GM20000 (cell line): ENCODE measurements at regions not wholly inside any gene's neighbourhood (a gene's known extent, or its start where the extent isn't known, plus 50 kb on each side); places are given as distances from the start of the nearest gene placed in this dataset.

Experiments
- DNase-seq: peaks from one replicate; pipeline ENCODE4 v3.0.0; 2012; ENCODE audit warnings: low spot score
- TF ChIP-seq, protein P1 (sequence below): IDR thresholded peaks from 2 replicates; pipeline ENCODE4 v1.5.1; 2012; ENCODE audit warnings: mild to moderate bottlenecking, control low read depth; ENCODE audit errors: extremely low read depth, missing control alignments

DNA sequence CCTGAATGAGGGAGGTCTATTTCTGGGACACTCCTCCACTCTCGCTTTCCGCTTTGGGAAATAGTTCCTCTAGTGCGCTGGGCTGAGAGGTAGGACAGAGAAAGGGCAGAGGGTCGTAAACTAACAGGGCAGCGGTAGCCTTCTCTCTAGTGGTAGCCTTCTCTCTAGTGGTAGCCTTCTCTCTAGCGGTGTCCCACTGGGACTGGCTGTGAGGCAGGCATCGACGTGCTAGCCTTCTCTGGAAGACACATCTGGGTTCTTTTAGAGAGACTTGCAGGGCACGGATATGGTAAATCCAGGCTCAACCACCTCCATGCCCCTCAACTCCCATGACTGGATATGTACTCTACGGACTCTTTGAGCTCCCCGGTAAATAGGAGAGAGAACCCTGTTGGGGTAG is 74.7 kb upstream of the SLC22A16 start:
- no peak for DNase-seq
- TF ChIP-seq, protein P1, sequence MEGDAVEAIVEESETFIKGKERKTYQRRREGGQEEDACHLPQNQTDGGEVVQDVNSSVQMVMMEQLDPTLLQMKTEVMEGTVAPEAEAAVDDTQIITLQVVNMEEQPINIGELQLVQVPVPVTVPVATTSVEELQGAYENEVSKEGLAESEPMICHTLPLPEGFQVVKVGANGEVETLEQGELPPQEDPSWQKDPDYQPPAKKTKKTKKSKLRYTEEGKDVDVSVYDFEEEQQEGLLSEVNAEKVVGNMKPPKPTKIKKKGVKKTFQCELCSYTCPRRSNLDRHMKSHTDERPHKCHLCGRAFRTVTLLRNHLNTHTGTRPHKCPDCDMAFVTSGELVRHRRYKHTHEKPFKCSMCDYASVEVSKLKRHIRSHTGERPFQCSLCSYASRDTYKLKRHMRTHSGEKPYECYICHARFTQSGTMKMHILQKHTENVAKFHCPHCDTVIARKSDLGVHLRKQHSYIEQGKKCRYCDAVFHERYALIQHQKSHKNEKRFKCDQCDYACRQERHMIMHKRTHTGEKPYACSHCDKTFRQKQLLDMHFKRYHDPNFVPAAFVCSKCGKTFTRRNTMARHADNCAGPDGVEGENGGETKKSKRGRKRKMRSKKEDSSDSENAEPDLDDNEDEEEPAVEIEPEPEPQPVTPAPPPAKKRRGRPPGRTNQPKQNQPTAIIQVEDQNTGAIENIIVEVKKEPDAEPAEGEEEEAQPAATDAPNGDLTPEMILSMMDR = no peak

DNA sequence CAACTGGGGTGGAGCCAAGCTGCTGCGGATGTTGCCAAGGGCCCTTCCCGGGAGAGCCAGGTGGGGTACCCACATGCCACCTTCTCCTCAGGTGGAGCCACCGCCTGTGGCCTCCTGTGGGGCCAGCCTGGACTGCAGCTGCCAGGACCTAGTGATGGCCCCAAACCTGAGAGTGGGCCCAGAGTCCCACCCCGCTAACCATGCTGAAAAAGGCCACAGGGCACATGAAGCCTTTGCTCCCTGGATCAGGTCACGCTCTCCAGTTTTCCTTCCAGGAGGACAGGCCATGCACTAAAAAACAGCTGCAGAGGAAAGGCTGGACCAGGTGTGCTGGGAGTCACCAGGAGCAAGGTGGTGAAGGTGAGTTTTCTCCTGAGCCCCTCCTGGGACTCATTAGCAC is 73.9 kb upstream of the SLC22A16 start:
- TF ChIP-seq, protein P1 = no peak
- DNase-seq = no peak

DNA sequence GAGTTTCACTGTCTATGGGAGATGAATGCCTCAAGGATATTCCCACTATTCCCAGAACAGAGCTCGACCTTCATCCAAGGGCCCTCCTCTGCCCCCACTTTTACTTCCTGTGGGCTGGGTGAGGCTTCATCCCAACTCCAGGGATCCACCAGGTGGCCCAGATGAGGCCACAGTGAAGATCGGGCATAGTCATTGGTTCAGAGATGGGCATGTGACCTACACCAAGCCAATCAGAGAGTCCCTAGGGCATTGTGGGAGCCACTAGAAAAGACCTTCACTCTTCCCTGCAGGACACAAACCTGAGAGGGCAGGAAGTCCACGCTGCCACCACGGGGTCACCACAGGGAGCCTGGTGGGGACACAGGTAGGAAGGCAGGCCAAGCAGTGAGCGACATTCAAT is 72.9 kb upstream of the SLC22A16 start:
- TF ChIP-seq, protein P1 = no peak
- DNase-seq = no peak

DNA sequence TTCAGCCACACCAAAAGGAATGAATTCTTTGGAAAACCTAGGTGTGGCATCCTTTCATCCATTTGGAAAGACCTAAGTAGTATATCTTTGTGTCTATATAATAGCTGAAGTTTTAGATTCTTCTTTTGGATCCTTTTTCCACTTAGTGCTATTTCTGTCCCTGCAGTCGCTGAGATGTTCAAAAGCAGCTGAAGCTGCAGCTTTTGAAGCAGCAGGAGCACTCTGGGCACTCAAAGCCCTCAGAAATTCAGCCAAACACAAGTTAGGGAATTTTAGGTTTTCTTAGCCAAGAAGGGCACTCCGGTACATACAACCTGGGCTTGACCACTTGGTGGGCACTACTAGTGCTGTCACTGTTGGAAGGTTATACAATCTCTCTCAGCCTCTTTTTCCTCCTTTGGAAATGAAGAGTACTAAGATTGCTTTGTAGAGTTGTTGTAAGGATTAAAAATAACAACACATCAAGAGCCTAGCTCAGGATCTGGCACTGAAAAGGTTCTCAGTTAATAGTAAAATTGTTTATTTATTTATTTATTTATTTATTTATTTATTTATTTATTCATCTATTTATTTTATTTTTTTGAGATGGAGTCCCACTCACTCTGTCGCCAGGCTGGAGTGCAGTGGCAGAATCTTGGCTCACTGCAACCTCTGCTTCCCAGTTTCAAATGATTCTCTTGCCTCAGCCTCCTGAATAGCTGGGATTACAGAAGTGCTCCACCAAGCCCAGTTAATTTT is 71.9 kb upstream of the SLC22A16 start:
- TF ChIP-seq, protein P1 = no peak
- no peak for DNase-seq

DNA sequence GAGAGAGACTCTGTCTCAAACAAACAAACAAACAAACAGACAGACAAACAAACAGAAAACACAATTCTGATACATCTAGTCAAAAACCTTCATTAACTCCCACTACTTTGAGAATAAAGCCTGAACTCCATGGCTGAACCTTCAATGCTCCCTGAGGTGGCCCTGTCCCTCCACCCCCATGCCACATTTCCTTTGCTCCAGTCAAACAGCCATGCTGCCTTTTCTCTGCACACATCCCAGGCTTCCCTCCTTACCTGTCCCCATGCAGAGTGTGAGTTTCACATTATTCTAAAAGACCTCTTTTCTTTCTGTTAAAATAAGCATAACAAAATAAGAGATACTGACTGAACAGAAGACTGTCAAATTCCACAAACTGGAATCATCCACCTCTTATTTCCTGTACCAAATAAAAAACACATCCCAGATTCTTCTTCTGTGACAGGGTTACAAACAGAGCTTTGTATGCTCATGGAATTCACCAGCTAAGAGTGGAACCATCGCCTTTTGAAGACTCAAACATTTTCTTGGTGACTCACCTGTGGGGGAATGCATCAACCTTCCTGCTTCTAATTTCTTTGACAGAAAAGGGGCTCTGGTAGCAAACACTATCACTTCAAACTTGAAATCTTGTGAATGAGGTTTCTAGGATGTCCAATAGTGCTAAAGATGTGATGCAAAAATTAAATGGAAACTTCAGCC is 71.0 kb upstream of the SLC22A16 start:
- TF ChIP-seq, protein P1 = no peak
- DNase-seq = no peak

DNA sequence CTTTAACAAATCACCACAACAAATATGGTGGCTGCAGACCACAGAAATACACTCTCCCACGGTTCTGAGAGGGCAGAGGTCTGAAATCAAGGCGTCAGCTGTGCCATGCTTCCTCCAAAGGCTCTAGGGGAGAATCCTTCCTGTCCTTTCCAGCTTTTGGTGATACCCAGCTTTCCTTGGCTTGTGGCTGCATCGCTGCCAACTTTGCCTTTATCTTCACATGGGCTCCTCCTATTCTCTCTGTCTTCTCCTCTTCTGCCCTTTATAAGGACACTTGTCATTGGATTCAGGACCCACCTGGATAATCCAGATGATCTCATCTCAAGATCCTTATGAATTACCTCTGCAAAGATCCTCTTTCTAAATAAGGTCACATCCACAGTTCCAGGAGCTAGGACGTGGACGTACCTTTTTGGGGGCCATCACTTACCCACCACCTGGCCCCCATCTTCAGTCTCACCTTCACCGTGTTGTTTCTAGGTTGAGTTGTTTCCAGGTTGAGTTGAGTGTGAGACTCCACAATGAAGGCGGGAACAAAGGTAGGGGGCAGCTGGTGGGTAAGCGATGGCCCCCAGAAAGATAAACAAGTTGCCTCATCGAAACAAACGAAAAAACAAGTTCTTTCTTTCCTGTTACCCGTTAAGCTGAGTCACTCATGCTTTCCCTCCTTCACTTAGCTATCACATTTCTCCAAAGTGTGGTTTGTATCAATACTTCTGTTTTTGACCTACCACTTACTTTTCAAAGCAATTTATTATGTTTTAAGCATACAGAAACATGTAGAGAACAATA is 68.9 kb upstream of the SLC22A16 start:
- TF ChIP-seq, protein P1 = no peak
- no peak for DNase-seq

DNA sequence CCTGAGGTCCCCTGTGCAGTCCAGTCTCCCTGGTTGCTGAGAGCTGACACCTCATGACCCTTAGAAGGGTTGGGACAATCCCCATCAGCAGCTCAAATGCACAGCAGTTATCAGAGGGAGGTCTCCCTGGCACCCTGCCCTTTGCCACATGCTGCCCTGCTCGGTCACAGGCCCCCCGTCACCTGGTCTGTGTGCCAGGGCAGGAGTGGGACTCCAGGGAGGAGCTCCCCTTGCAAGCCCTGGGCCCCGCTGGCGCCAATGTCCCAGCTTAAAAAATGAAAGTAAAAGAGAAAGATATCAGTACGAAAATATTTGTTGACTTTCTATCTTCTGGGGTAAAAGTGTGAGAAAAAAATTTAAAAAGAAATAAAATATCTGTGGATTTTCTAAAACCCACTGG is 68.1 kb upstream of the SLC22A16 start:
- TF ChIP-seq, protein P1 = no peak
- no peak for DNase-seq
